H1 (cell line): ENCODE measurements at regions not wholly inside any gene's neighbourhood (a gene's known extent, or its start where the extent isn't known, plus 50 kb on each side); places are given as distances from the start of the nearest gene placed in this dataset.

Experiments used
- CTCF ChIA-PET: fragments of 300-600 bp; sonication (Branson Sonifier 250); formaldehyde crosslinking; loops from one replicate; lab custom pipeline; 2021; ENCODE audit not compliant: partially characterized antibody; lab: Charles Lee
- POLR2A ChIA-PET: fragments of 300-600 bp; sonication (Branson Sonifier 250); formaldehyde crosslinking; loops from one replicate; lab custom pipeline; 2021; ENCODE audit warnings: inconsistent platforms; ENCODE audit not compliant: partially characterized antibody; lab: Charles Lee
- DNase-seq, 2 experiments: peaks; one replicate each; pipeline versions ENCODE4 v3.0.0 to v3.0.0-alpha.2; 2010 to 2022; ENCODE audit warnings: low spot score in 2 of 2, low read depth in 1 of 2, mixed read lengths in 1 of 2
- FAIRE-seq: peaks from 2 replicates; lab custom pipeline; 2011; peaks lifted over from hg19 to GRCh38; lab: Jason Lieb, UNC
- H2AFZ ChIP-seq: 2 replicates; pipeline ENCODE4 v1.8.1; 2012; ENCODE audit warnings: low read length, inconsistent platforms
- H2AK5ac ChIP-seq: 2 replicates; pipeline ENCODE4 v1.6.1; 2013; ENCODE audit warnings: low read depth, low read length
- H2BK120ac ChIP-seq: replicated peaks from 2 replicates; pipeline ENCODE3; 2013; ENCODE audit warnings: low read depth, low read length, inconsistent platforms
- H2BK12ac ChIP-seq: 2 replicates; pipeline ENCODE4 v1.6.1; 2013; ENCODE audit warnings: low read depth, low read length
- H2BK15ac ChIP-seq: 2 replicates; pipeline ENCODE4 v1.6.1; 2013; ENCODE audit warnings: low read length
- H2BK20ac ChIP-seq: 2 replicates; pipeline ENCODE4 v1.6.1; 2013; ENCODE audit warnings: low read length
- H2BK5ac ChIP-seq: 2 replicates; pipeline ENCODE4 v1.6.1; 2013; ENCODE audit warnings: low read depth, low read length
- H3K14ac ChIP-seq: 2 replicates; pipeline ENCODE4 v1.6.1; 2013; ENCODE audit warnings: inconsistent platforms; ENCODE audit not compliant: insufficient read length
- H3K18ac ChIP-seq: 2 replicates; pipeline ENCODE4 v1.6.1; 2013; ENCODE audit warnings: low read length; ENCODE audit errors: extremely low read depth
- H3K23ac ChIP-seq: 2 replicates; pipeline ENCODE4 v1.6.1; 2013; ENCODE audit warnings: inconsistent platforms; ENCODE audit not compliant: insufficient read length
- H3K23me2 ChIP-seq: 2 replicates; pipeline ENCODE4 v1.6.1; 2013; ENCODE audit warnings: low read depth, low read length
- H3K27ac ChIP-seq: 2 replicates; pipeline ENCODE4 v1.6.1; 2011; ENCODE audit warnings: low read depth, low read length, inconsistent platforms
- H3K27me3 ChIP-seq, 4 experiments: replicated peaks in 1 of 4; 1 replicate in 1 of 4; 2 replicates in 3 of 4; pipeline versions ENCODE4 v1.6.1 to v1.8.1; 2011 to 2013; ENCODE audit warnings: low read length in 3 of 4, mild to moderate bottlenecking in 3 of 4, inconsistent platforms in 2 of 4, mixed read lengths in 2 of 4, moderate library complexity in 1 of 4; ENCODE audit not compliant: control insufficient read depth in 3 of 4, insufficient read depth in 3 of 4; ENCODE audit errors: extremely low read depth in 1 of 4
- H3K36me3 ChIP-seq, 4 experiments: 2 replicates each; pipeline versions ENCODE4 v1.6.1 to v1.8.1; 2011 to 2013; ENCODE audit warnings: mild to moderate bottlenecking in 4 of 4, low read length in 3 of 4, moderate library complexity in 2 of 4, control low read depth in 1 of 4, inconsistent platforms in 1 of 4; ENCODE audit not compliant: insufficient read depth in 4 of 4, control insufficient read depth in 2 of 4
- H3K4ac ChIP-seq: replicated peaks from 2 replicates; pipeline ENCODE3; 2013; ENCODE audit warnings: low read length, low read depth, mixed read lengths, inconsistent platforms; ENCODE audit not compliant: insufficient read length
- H3K4me1 ChIP-seq, 4 experiments: replicated peaks in 1 of 4; 1 replicate in 1 of 4; 2 replicates in 3 of 4; pipeline versions ENCODE4 v1.6.1 to v1.8.1; 2011 to 2013; ENCODE audit warnings: low read length in 3 of 4, inconsistent platforms in 2 of 4, mixed read lengths in 1 of 4; ENCODE audit not compliant: insufficient read depth in 4 of 4, control insufficient read depth in 3 of 4
- H3K4me2 ChIP-seq, 2 experiments: 2 replicates each; pipeline versions ENCODE4 v1.6.1 to v1.8.1; 2011 to 2013; ENCODE audit warnings: low read depth in 2 of 2, low read length in 2 of 2, control low read depth in 1 of 2, inconsistent platforms in 1 of 2, mild to moderate bottlenecking in 1 of 2; ENCODE audit not compliant: insufficient read depth in 1 of 2
- H3K4me3 ChIP-seq, 4 experiments: fragments of 200-600, 300-600 bp in 1 of 4; sonication (generic), shearing (Covaris generic), sonication (Bioruptor Twin) in 1 of 4; 2 replicates each; pipeline versions ENCODE4 v1.5.1 to v1.8.1; 2011 to 2016; ENCODE audit warnings: low read length in 4 of 4, low read depth in 3 of 4, control low read depth in 2 of 4, inconsistent platforms in 2 of 4, mild to moderate bottlenecking in 2 of 4, mixed read lengths in 1 of 4, moderate library complexity in 1 of 4; ENCODE audit not compliant: insufficient read depth in 2 of 4; ENCODE audit errors: extremely low read depth in 1 of 4
- H3K56ac ChIP-seq: replicated peaks from 2 replicates; pipeline ENCODE3; 2013; ENCODE audit warnings: low read depth, mild to moderate bottlenecking, mixed read lengths, low read length, inconsistent platforms; ENCODE audit not compliant: insufficient read length
- H3K79me1 ChIP-seq: 2 replicates; pipeline ENCODE4 v1.6.1; 2013; ENCODE audit warnings: low read depth, low read length, control low read depth
- H3K79me2 ChIP-seq, 2 experiments: 2 replicates each; pipeline versions ENCODE4 v1.6.1 to v1.8.1; 2012 to 2013; ENCODE audit warnings: low read length in 2 of 2, mild to moderate bottlenecking in 2 of 2, inconsistent platforms in 1 of 2; ENCODE audit not compliant: insufficient read depth in 2 of 2, control insufficient read depth in 1 of 2
- H3K9ac ChIP-seq, 4 experiments: replicated peaks in 1 of 4; 1 replicate in 1 of 4; 2 replicates in 3 of 4; pipeline versions ENCODE4 v1.6.1 to v1.8.1; 2011 to 2013; ENCODE audit warnings: low read depth in 3 of 4, low read length in 3 of 4, control low read depth in 2 of 4, mild to moderate bottlenecking in 2 of 4, moderate library complexity in 2 of 4, inconsistent platforms in 1 of 4; ENCODE audit errors: extremely low read depth in 1 of 4
- H3K9me3 ChIP-seq, 2 experiments: 2 replicates each; pipeline versions ENCODE4 v1.6.1 to v1.8.1; 2012 to 2013; ENCODE audit warnings: mild to moderate bottlenecking in 2 of 2, moderate library complexity in 2 of 2, control low read depth in 1 of 2, inconsistent platforms in 1 of 2, low read depth in 1 of 2, low read length in 1 of 2, mixed read lengths in 1 of 2; ENCODE audit not compliant: insufficient read depth in 2 of 2
- H4K20me1 ChIP-seq, 2 experiments: replicated peaks in 1 of 2; 2 replicates each; pipeline versions ENCODE3 to v1.8.1; 2011 to 2013; ENCODE audit warnings: inconsistent platforms in 2 of 2, low read length in 2 of 2, mild to moderate bottlenecking in 1 of 2; ENCODE audit not compliant: insufficient read depth in 2 of 2, control insufficient read depth in 1 of 2
- H4K5ac ChIP-seq: 2 replicates; pipeline ENCODE4 v1.6.1; 2013; ENCODE audit warnings: low read length, low read depth, mixed read lengths, inconsistent platforms; ENCODE audit not compliant: insufficient read length
- H4K8ac ChIP-seq: 2 replicates; pipeline ENCODE4 v1.8.0; 2013; ENCODE audit warnings: mild to moderate bottlenecking, moderate library complexity, low read length, inconsistent platforms; ENCODE audit not compliant: insufficient read depth; ENCODE audit errors: extremely low read depth
- H4K91ac ChIP-seq: replicated peaks from 2 replicates; pipeline ENCODE3; 2013; ENCODE audit warnings: low read length, mixed read lengths, inconsistent platforms; ENCODE audit not compliant: insufficient read length
- ASH2L ChIP-seq: fragments of 200-600, 300-600 bp; sonication (generic); IDR thresholded peaks from one replicate; pipeline ENCODE4 v1.7.1; 2017; ENCODE audit warnings: low read length
- BACH1 ChIP-seq: IDR thresholded peaks from 2 replicates; pipeline ENCODE4 v1.6.1; 2012; ENCODE audit warnings: low read length, improper control_type of control experiment
- CTBP2 ChIP-seq: IDR thresholded peaks from 2 replicates; pipeline ENCODE4 v1.7.0; 2011; ENCODE audit warnings: borderline replicate concordance, mild to moderate bottlenecking, moderate library complexity, mixed read lengths, low read length; ENCODE audit not compliant: insufficient read depth, insufficient read length
- EP300 ChIP-seq, 2 experiments: IDR thresholded peaks; 1 replicate in 1 of 2; 2 replicates in 1 of 2; pipeline ENCODE4 v1.6.1; 2011 to 2012; ENCODE audit warnings: low read depth in 2 of 2, low read length in 2 of 2, mild to moderate bottlenecking in 2 of 2, borderline replicate concordance in 1 of 2, inconsistent platforms in 1 of 2, moderate library complexity in 1 of 2
- POLR2A ChIP-seq, 2 experiments: IDR thresholded peaks; 1 replicate in 1 of 2; 2 replicates in 1 of 2; pipeline ENCODE4 v1.6.1; 2011; ENCODE audit warnings: low read depth in 2 of 2, low read length in 2 of 2, mild to moderate bottlenecking in 2 of 2; ENCODE audit errors: control extremely low read depth in 1 of 2
- RAD21 ChIP-seq, 2 experiments: IDR thresholded peaks in 1 of 2; conservative IDR thresholded peaks in 1 of 2; 2 replicates each; pipeline ENCODE4 v1.6.1; 2011; ENCODE audit warnings: low read depth in 2 of 2, low read length in 2 of 2, improper control_type of control experiment in 1 of 2, inconsistent platforms in 1 of 2, mild to moderate bottlenecking in 1 of 2, moderate library complexity in 1 of 2
- RBBP5 ChIP-seq: IDR thresholded peaks from 2 replicates; pipeline ENCODE4 v1.7.1; 2012; ENCODE audit warnings: low read depth, mild to moderate bottlenecking, inconsistent platforms, low read length, moderate library complexity, borderline replicate concordance
- SIRT6 ChIP-seq: IDR thresholded peaks from one replicate; pipeline ENCODE4 v1.7.1; 2012; ENCODE audit warnings: low read length, inconsistent platforms
- SUZ12 ChIP-seq: fragments of 200-600 bp; sonication (generic); IDR thresholded peaks from 2 replicates; pipeline ENCODE4 v1.6.1; 2012; ENCODE audit warnings: mild to moderate bottlenecking, inconsistent platforms, low read length, moderate library complexity, mixed read lengths
- USF2 ChIP-seq: IDR thresholded peaks from 2 replicates; pipeline ENCODE4 v1.6.1; 2011; ENCODE audit warnings: low read length, improper control_type of control experiment
- WGBS, 2 experiments: shearing (Covaris generic) in 1 of 2; methylation state at CpG; one replicate each; pipeline versions ENCODE4 v1.1.6 to v1.1.7; 2013 to 2015; ENCODE audit warnings: low lambda C conversion rate in 2 of 2, mixed read lengths in 2 of 2, inconsistent platforms in 1 of 2, low coverage in 1 of 2, missing lambda C conversion rate in 1 of 2; ENCODE audit not compliant: insufficient replicate concordance in 2 of 2, insufficient coverage in 1 of 2, insufficient read length in 1 of 2; ENCODE audit errors: extremely low coverage in 1 of 2, missing lambda C conversion rate in 1 of 2; 5-methylcytosine and 5-hydroxymethylcytosine counted together

- Histone ChIP-seq H3K4me1 (no peaks in the 10 kb centered on the region), H3K36me3 (no peaks in the 10 kb centered on the region), H3K27ac (no peak overlapping the region), H3K4me3 (no peak overlapping the region), H3K79me2 (no peaks in the 10 kb centered on the region), H3K9me3 (no peaks in the 10 kb centered on the region; a peak in 1 of 4 replicates), H4K20me1 (no peaks in the 10 kb centered on the region), H3K23ac (no peak overlapping the region), H2AK5ac (no peak overlapping the region), H3K79me1 (no peaks in the 10 kb centered on the region), H3K14ac (no peak overlapping the region), H2BK20ac (no peak overlapping the region), H3K27me3 (no peaks in the 10 kb centered on the region), H3K4ac (no peak overlapping the region), H2BK12ac (no peak overlapping the region), H3K18ac (no peak overlapping the region), H4K8ac (no peak overlapping the region), H3K23me2 (no peaks in the 10 kb centered on the region; the same call in 1 of the 2 replicates), H3K4me2 (no peak overlapping the region), H3K56ac (no peak overlapping the region), H2BK5ac (no peak overlapping the region), H2AFZ (no peak overlapping the region), H2BK120ac (no peak overlapping the region), H4K5ac (no peak overlapping the region), H3K9ac (no peak overlapping the region), H4K91ac (no peak overlapping the region), H2BK15ac (no peak overlapping the region)
- no peak for FAIRE-seq
- ChIA-PET POLR2A (no interaction called here), CTCF (no interaction called here)
- TF ChIP-seq ASH2L (no peak), EP300 (IDR thresholded peaks at IDR 0.05; ENCODE audit: borderline replicate concordance in 1 of 2, low read depth in 2 of 2, low read length in 2 of 2) (no peak), CTBP2 (no peak), RAD21 (IDR thresholded peaks at IDR 0.05 in 1 of 2, conservative IDR thresholded peaks at IDR 0.05 in 1 of 2; ENCODE audit: low read depth in 2 of 2, low read length in 2 of 2) (no peak), SUZ12 (no peak), SIRT6 (no peak), USF2 (no peak), BACH1 (no peak), POLR2A (IDR thresholded peaks at IDR 0.05; ENCODE audit: control extremely low read depth in 1 of 2, low read depth in 2 of 2, low read length in 2 of 2) (no peak), RBBP5 (no peak)
- 91% methylated on average over 4 of the region's 4 CpGs; no CpG with 5 or more reads in 1 of the 2 experiments for WGBS, 2 experiments
- no peak for DNase-seq
These were observed 556.8 kb downstream of the LMO4 start for GRCh38 chr1:87885278-87886025.
